GM19023 (cell line): ENCODE measurements at regions not wholly inside any gene's neighbourhood (a gene's known extent, or its start where the extent isn't known, plus 50 kb on each side); places are given as distances from the start of the nearest gene placed in this dataset.

Source experiments
- ATAC-seq: cut with Tn5 transposase; IDR thresholded peaks from one replicate; pipeline ENCODE4 v1.9.1; 2021; ENCODE audit warnings: mild to moderate bottlenecking, moderate library complexity; ENCODE audit not compliant: unreplicated experiment

GRCh38 chr4:75122424-75123014, 189.6 kb downstream of the PARM1 start:
- no peak for ATAC-seq

GRCh38 chr4:75118739-75119138, 185.8 kb downstream of the PARM1 start:
- no peak for ATAC-seq

GRCh38 chr4:75110061-75110460, 177.1 kb downstream of the PARM1 start:
- ATAC-seq = no peak

GRCh38 chr4:75107755-75108612, 175.1 kb downstream of the PARM1 start:
- ATAC-seq = no peak

- ATAC-seq = no peak
These were observed 169.8 kb downstream of the PARM1 start for GRCh38 chr4:75102787-75103085.

- ATAC-seq = peak; percentile 48
These were observed 169.2 kb downstream of the PARM1 start for GRCh38 chr4:75101906-75102786.
